ENCODE measurements at regions not wholly inside any gene's neighbourhood (a gene's known extent, or its start where the extent isn't known, plus 50 kb on each side); places are given as distances from the start of the nearest gene placed in this dataset.

GRCh38 chr6:137794516-137795201, 72.4 kb upstream of the TNFAIP3 start:
- Mint-ChIP-seq H3K4me1 (ENCODE audit: low read depth) (peaks cover 68% of the 10 kb centered on the region), H3K27ac (peak overlapping the region; percentile 35), H3K4me3 (no peak overlapping the region), H3K36me3 (no peaks in the 10 kb centered on the region), H3K9me3 (no peaks in the 10 kb centered on the region), H3K27me3 (no peaks in the 10 kb centered on the region)
- intact Hi-C loops (cut with micrococcal nuclease) = no loop called here
- ChIA-PET POLR2A (interaction anchor here (1.1 kb wide), 1 partner anchor 82 kb away, joined by 3 read pairs; no protein-coding TSS in a partner anchor), CTCF (interaction anchor here (0.9 to 1.3 kb wide), 3 partner anchors 72 to 76 kb away, joined by 3 to 4 read pairs (median 3); no protein-coding TSS in a partner anchor)
- DNase-seq = no peak

GRCh38 chr6:137795501-137795900, 71.6 kb upstream of the TNFAIP3 start:
- no peaks in the 10 kb centered on the region for H3K9me3 Mint-ChIP-seq
- no peak overlapping the region for H3K27ac Mint-ChIP-seq
- H3K4me3 Mint-ChIP-seq = no peak overlapping the region
- DNase-seq = no peak
- POLR2A ChIA-PET = interaction anchor here (1.1 kb wide), 1 partner anchor 81 kb away, joined by 3 read pairs; no protein-coding TSS in a partner anchor
- H3K27me3 Mint-ChIP-seq = no peaks in the 10 kb centered on the region
- H3K36me3 Mint-ChIP-seq = no peaks in the 10 kb centered on the region
- peaks cover 68% of the 10 kb centered on the region for H3K4me1 Mint-ChIP-seq (ENCODE audit: low read depth)
- intact Hi-C loops (cut with micrococcal nuclease) = no loop called here
- CTCF ChIA-PET = interaction anchor here (1.0 kb wide), 1 partner anchor 72 kb away, joined by 3 read pairs; no protein-coding TSS in a partner anchor

- Mint-ChIP-seq H3K4me1 (ENCODE audit: low read depth) (peaks cover 63% of the 10 kb centered on the region), H3K36me3 (no peaks in the 10 kb centered on the region), H3K27ac (no peak overlapping the region), H3K4me3 (no peak overlapping the region), H3K27me3 (no peaks in the 10 kb centered on the region), H3K9me3 (no peaks in the 10 kb centered on the region)
- POLR2A ChIA-PET = interaction anchor here (1.1 to 2.9 kb wide), 3 partner anchors 9 to 73 kb away, joined by 4 to 40 read pairs (median 18); partner anchors contain the start of gene TNFAIP3
- intact Hi-C loops (cut with micrococcal nuclease) = no loop called here
- DNase-seq = no peak
- CTCF ChIA-PET = interaction anchor here (1.2 to 5.2 kb wide), 14 partner anchors 10 to 209 kb away, joined by 3 to 170 read pairs (median 8); partner anchors contain the start of gene TNFAIP3
Observed at GRCh38 chr6:137798261-137798660, 68.8 kb upstream of the TNFAIP3 start.

- intact Hi-C loops (cut with micrococcal nuclease) = no loop called here
- Mint-ChIP-seq H3K27ac (peak overlapping the region; percentile 61), H3K4me3 (no peak overlapping the region), H3K36me3 (peaks cover 3% of the 10 kb centered on the region), H3K4me1 (ENCODE audit: low read depth) (peaks cover 60% of the 10 kb centered on the region), H3K27me3 (no peaks in the 10 kb centered on the region), H3K9me3 (no peaks in the 10 kb centered on the region)
- ChIA-PET POLR2A (interaction anchor here (0.6 to 2.9 kb wide), 9 partner anchors 9 to 177 kb away, joined by 3 to 40 read pairs (median 4); partner anchors contain the start of gene TNFAIP3), CTCF (interaction anchor here (0.9 to 5.2 kb wide), 30 partner anchors 9 to 208 kb away, joined by 3 to 170 read pairs (median 8); partner anchors contain the start of gene TNFAIP3)
- peak; percentile 63 for DNase-seq
Observed at GRCh38 chr6:137798846-137799245, 68.2 kb upstream of the TNFAIP3 start.

GRCh38 chr6:137799950-137800568, 67.0 kb upstream of the TNFAIP3 start:
- Mint-ChIP-seq H3K4me3 (peak overlapping the region; percentile 4), H3K36me3 (peaks cover 3% of the 10 kb centered on the region), H3K4me1 (ENCODE audit: low read depth) (peaks cover 57% of the 10 kb centered on the region), H3K9me3 (no peaks in the 10 kb centered on the region), H3K27me3 (no peaks in the 10 kb centered on the region), H3K27ac (peak overlapping the region; percentile 69)
- ChIA-PET CTCF (interaction anchor here (0.6 to 5.2 kb wide), 43 partner anchors 8 to 207 kb away, joined by 3 to 170 read pairs (median 6); partner anchors contain the start of gene TNFAIP3), POLR2A (interaction anchor here (0.6 to 2.9 kb wide), 10 partner anchors 11 to 176 kb away, joined by 3 to 40 read pairs (median 4); partner anchors contain the start of gene TNFAIP3)
- DNase-seq = peak; percentile 72
- intact Hi-C loops (cut with micrococcal nuclease) = loop anchor here (1.0 to 2.0 kb wide), 9 partner anchors 11 to 309 kb away; partner anchors contain the start of gene TNFAIP3

GRCh38 chr6:137800762-137801161, 66.3 kb upstream of the TNFAIP3 start:
- Mint-ChIP-seq H3K4me3 (peak overlapping the region; percentile 1), H3K27ac (peak overlapping the region; percentile 69), H3K9me3 (no peaks in the 10 kb centered on the region), H3K36me3 (peaks cover 3% of the 10 kb centered on the region), H3K27me3 (no peaks in the 10 kb centered on the region), H3K4me1 (ENCODE audit: low read depth) (peaks cover 52% of the 10 kb centered on the region)
- CTCF ChIA-PET = interaction anchor here (0.6 to 5.2 kb wide), 5 partner anchors 13 to 175 kb away, joined by 4 to 170 read pairs (median 9); partner anchors contain the start of gene TNFAIP3
- no peak for DNase-seq
- POLR2A ChIA-PET = interaction anchor here (0.7 to 2.9 kb wide), 2 partner anchors 67 to 92 kb away, joined by 3 to 40 read pairs; partner anchors contain the start of gene TNFAIP3
- intact Hi-C loops (cut with micrococcal nuclease) = loop anchor here (1.0 to 2.0 kb wide), 9 partner anchors 11 to 309 kb away; partner anchors contain the start of gene TNFAIP3

GRCh38 chr6:137801352-137802114, 65.5 kb upstream of the TNFAIP3 start:
- DNase-seq = no peak
- Mint-ChIP-seq H3K36me3 (peaks cover 3% of the 10 kb centered on the region), H3K9me3 (no peaks in the 10 kb centered on the region), H3K27me3 (no peaks in the 10 kb centered on the region), H3K4me1 (ENCODE audit: low read depth) (peaks cover 51% of the 10 kb centered on the region), H3K27ac (peak overlapping the region; percentile 69), H3K4me3 (no peak overlapping the region)
- POLR2A ChIA-PET = interaction anchor here (0.6 to 0.7 kb wide), 2 partner anchors 50 to 93 kb away, joined by 3 read pairs; no protein-coding TSS in a partner anchor
- intact Hi-C loops (cut with micrococcal nuclease) = loop anchor here (2.0 kb wide), 1 partner anchor 173 kb away; no protein-coding TSS in a partner anchor
- CTCF ChIA-PET = interaction anchor here (5.2 kb wide), 1 partner anchor 68 kb away, joined by 170 read pairs; the partner anchor contains the start of gene TNFAIP3

GRCh38 chr6:137802408-137803182, 64.5 kb upstream of the TNFAIP3 start:
- H3K27ac Mint-ChIP-seq = no peak overlapping the region
- H3K27me3 Mint-ChIP-seq = no peaks in the 10 kb centered on the region
- POLR2A ChIA-PET = interaction anchor here (0.6 kb wide), 1 partner anchor 80 kb away, joined by 3 read pairs; no protein-coding TSS in a partner anchor
- H3K9me3 Mint-ChIP-seq = peaks cover 2% of the 10 kb centered on the region
- H3K4me3 Mint-ChIP-seq = no peak overlapping the region
- intact Hi-C loops (cut with micrococcal nuclease) = no loop called here
- CTCF ChIA-PET = interaction anchor here (2.6 to 5.2 kb wide), 2 partner anchors 65 to 67 kb away, joined by 9 to 170 read pairs; partner anchors contain the start of gene TNFAIP3
- H3K36me3 Mint-ChIP-seq = peaks cover 5% of the 10 kb centered on the region
- peaks cover 57% of the 10 kb centered on the region for H3K4me1 Mint-ChIP-seq (ENCODE audit: low read depth)
- DNase-seq = no peak

- intact Hi-C loops (cut with micrococcal nuclease) = no loop called here
- peaks cover 2% of the 10 kb centered on the region for H3K9me3 Mint-ChIP-seq
- ChIA-PET POLR2A (interaction anchor here (1.1 kb wide), 1 partner anchor 65 kb away, joined by 3 read pairs; no protein-coding TSS in a partner anchor), CTCF (interaction anchor here (1.2 to 2.6 kb wide), 2 partner anchors 63 to 171 kb away, joined by 3 to 9 read pairs; partner anchors contain the start of gene TNFAIP3)
- no peaks in the 10 kb centered on the region for H3K27me3 Mint-ChIP-seq
- no peak for DNase-seq
- H3K4me1 Mint-ChIP-seq (ENCODE audit: low read depth) = peaks cover 57% of the 10 kb centered on the region
- H3K36me3 Mint-ChIP-seq = peaks cover 5% of the 10 kb centered on the region
- no peak overlapping the region for H3K27ac Mint-ChIP-seq
- H3K4me3 Mint-ChIP-seq = no peak overlapping the region
Observed at GRCh38 chr6:137804637-137805036, 62.4 kb upstream of the TNFAIP3 start.

GRCh38 chr6:137805622-137806021, 61.4 kb upstream of the TNFAIP3 start:
- Mint-ChIP-seq H3K4me1 (ENCODE audit: low read depth) (peaks cover 54% of the 10 kb centered on the region), H3K27ac (no peak overlapping the region), H3K27me3 (no peaks in the 10 kb centered on the region), H3K4me3 (no peak overlapping the region), H3K9me3 (peaks cover 2% of the 10 kb centered on the region), H3K36me3 (peaks cover 5% of the 10 kb centered on the region)
- ChIA-PET POLR2A (interaction anchor here (1.1 kb wide), 1 partner anchor 64 kb away, joined by 3 read pairs; no protein-coding TSS in a partner anchor), CTCF (no interaction called here)
- DNase-seq = no peak
- intact Hi-C loops (cut with micrococcal nuclease) = no loop called here

All from activated CD4-positive, alpha-beta memory T cell treated with anti-CD3 and anti-CD28 coated beads for 36 hours (primary cell).